H7 (cell line): ENCODE measurements at regions not wholly inside any gene's neighbourhood (a gene's known extent, or its start where the extent isn't known, plus 50 kb on each side); places are given as distances from the start of the nearest gene placed in this dataset.
A peak's percentile ranks its signal among the peaks of the same experiment; 100 is the strongest.
"Not testable (repeated sequence)": the region's sequence is repeated elsewhere in the genome, so short reads cannot be mapped to it uniquely, and the experiment has no call there.

Experiments
- DNase-seq: peaks from one replicate; pipeline ENCODE4 v3.0.0; 2012
- H3K27me3 ChIP-seq: 2 replicates; pipeline ENCODE4 v1.6.0; 2011; ENCODE audit warnings: mild to moderate bottlenecking, low read length; ENCODE audit not compliant: control insufficient read depth, insufficient read depth
- H3K36me3 ChIP-seq: replicated peaks from 2 replicates; pipeline ENCODE4 v1.5.1; 2011; ENCODE audit warnings: low read length; ENCODE audit not compliant: control insufficient read depth, insufficient read depth
- H3K4me3 ChIP-seq: 2 replicates; pipeline ENCODE4 v1.5.1; 2011; ENCODE audit warnings: low read depth, mild to moderate bottlenecking, control low read depth, low read length, moderate library complexity; ENCODE audit not compliant: insufficient read depth

DNA sequence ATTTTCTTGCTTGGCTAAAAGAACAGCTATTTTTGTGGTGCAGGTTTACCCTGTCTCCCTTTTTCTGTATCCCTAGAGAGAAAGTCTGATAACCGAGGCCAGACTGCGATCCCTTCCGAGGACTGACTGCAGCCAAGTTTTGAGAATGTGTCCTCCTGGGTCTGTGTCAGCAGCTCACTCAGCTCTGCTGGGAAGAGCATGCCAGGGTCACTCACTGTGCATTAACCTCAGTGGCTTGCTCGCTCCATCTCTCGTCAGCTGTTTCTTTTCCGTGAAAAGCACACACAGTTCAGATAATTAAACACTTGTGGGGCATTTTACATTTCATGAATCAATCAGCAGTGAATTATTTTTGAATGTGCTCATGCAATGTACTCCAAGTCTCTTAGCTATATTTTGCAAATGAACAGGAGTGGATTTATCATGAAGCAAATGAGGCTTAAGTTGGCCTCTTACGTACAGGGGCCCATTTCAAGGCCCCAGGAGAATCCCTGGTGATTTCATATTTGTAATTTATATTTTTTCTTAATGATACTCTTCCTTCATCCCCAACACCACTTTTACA, 252.1 kb downstream of the SMARCA2 start:
- Histone ChIP-seq H3K27me3 (no peaks in the 10 kb centered on the region), H3K4me3 (no peak overlapping the region), H3K36me3 (no peaks in the 10 kb centered on the region)
- no peak for DNase-seq

DNA sequence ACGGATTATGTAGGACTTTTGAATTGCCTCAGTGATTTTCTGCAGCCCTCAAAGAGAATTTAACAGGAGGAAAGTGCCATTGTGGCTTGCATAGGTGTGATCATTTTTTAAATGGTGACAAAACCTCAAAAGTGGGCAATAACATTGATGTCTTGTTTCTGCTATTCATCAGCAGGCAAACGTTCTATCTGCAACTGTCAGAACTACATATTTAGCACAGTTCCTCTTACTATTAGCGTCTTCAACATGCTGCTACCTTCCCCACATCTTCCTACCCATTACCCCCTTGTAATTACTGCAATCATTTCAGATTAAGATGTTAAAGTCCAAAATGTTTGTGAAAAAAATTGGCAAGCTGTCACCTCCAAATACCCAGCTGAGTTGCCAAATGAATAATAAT, 254.6 kb downstream of the SMARCA2 start:
- no peaks in the 10 kb centered on the region for H3K27me3 ChIP-seq
- H3K36me3 ChIP-seq, result no peaks in the 10 kb centered on the region
- no peak overlapping the region for H3K4me3 ChIP-seq
- no peak for DNase-seq

DNA sequence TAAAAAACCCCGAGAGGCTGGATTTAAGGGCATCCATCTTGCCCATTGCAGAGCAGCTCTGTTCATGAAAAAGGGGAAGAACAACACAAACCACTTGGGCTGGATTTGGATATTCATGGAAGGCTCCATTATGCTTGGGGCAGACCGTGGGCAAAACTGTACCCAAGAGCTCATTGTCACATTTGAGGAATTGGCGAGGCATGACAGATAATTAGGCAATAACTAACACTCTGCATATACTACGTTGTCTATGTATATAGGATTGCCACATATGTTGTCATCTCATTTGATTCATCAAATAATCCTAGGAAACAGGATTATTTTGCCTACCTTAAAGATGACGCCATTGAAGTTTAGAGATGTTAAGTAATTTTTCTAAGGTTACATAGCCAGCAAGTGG, 255.4 kb downstream of the SMARCA2 start:
- no peaks in the 10 kb centered on the region for H3K27me3 ChIP-seq
- no peaks in the 10 kb centered on the region for H3K36me3 ChIP-seq
- no peak overlapping the region for H3K4me3 ChIP-seq
- DNase-seq, result no peak

DNA sequence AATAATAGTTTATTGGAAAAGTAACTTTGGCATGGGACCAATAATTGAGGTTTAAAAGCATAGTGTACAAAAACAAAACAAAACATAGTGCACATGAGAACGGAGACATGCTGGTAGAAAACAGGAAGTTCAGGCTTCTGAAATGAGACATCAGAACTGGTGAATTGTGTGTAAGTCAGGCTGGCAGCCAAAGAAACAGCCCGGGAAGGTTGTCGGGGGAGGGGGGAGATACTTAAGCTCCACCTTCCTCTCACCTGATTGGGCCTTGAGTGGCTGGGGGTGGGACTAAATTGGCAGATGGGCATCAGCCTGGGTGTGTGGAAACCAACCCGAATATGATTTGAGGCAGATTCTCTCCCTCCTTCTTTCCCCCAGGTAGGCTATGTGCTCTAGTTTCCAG, 256.3 kb downstream of the SMARCA2 start:
- Histone ChIP-seq H3K4me3 (no peak overlapping the region), H3K27me3 (no peaks in the 10 kb centered on the region), H3K36me3 (no peaks in the 10 kb centered on the region)
- peak; percentile 63 for DNase-seq

DNA sequence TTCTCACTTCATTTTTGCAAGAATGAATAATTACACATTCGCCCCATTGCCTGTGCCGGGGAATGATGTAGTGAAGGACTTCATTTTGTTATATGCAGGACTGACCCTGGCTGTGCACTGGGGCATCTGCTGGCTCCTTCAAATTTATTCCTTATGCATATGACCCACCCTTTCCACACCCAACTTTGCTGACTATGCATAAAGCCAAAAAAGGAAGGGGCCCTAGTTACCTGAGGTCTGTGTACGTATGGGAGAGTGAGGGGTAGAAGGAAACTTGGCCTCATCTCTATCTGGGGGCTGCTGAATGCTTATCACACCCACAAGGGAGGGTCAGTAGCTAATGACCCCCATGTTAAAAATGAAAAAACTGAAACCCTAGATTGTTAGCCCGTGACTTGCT, 259.6 kb downstream of the SMARCA2 start:
- H3K27me3 ChIP-seq, result no peaks in the 10 kb centered on the region
- H3K36me3 ChIP-seq, result no peaks in the 10 kb centered on the region; the same call in 1 of the 2 replicates
- no peak overlapping the region for H3K4me3 ChIP-seq
- no peak for DNase-seq

DNA sequence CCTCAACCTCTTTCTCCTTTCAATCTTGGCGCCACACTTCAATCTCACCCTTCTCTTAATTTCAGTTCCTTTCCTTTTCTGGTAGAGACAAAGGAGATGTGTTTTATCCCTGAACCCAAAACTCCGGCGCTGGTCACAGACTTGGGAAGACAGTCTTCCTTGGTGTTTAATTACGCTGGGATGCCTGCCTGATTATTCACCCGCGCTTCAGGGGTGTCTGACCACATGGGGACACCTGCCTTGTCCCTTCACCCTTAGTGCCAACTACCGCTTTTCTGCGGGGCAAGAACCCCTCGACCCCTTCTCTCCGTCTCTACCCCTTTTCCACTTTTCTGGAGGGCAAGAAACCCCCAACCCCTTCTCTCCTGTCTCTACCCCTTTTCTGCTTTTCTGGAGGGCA, 261.1 kb downstream of the SMARCA2 start:
- Histone ChIP-seq H3K4me3 (peak overlapping the region; percentile 81), H3K27me3 (no peaks in the 10 kb centered on the region), H3K36me3 (no peaks in the 10 kb centered on the region; the same call in 1 of the 2 replicates)
- DNase-seq, result no peak

DNA sequence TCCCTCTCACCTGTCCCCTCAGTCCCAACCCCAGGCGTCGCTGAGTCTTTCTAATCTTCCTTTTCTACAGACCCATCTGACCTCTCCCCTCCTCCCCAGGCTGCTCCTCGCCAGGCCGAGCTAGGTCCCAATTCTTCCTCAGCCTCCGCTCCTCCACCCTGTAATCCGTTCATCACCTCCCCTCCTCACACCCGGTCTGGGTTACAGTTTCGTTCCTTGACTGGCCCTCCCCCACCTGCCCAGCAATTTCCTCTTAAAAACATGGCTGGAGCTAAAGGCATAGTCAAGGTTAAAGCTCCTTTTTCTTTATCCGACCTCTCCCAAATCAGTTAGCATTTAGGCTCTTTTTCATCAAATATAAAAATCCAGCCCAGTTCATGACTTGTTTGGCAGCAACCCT, 262.0 kb downstream of the SMARCA2 start:
- peak overlapping the region; percentile 81 for H3K4me3 ChIP-seq
- not testable (repeated sequence) for H3K27me3 ChIP-seq, DNase-seq, H3K36me3 ChIP-seq

DNA sequence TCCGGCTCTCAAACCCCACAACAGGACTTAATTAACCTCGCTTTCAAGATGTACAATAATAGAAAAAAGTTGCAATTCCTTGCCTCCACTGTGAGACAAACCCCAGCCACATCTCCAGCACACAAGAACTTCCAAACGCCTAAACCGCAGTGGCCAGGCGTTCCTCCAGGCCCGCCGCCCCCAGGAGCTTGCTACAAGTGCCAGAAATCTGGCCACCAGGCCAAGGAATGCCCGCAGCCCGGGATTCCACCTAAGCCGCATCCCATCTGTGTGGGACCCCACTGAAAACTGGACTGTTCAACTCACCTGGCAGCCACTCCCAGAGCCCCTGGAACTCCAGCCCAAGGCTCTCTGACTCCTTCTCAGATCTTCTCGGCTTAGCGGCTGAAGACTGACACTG, 262.5 kb downstream of the SMARCA2 start:
- not testable (repeated sequence) for DNase-seq, H3K36me3 ChIP-seq, H3K27me3 ChIP-seq
- peak overlapping the region; percentile 81 for H3K4me3 ChIP-seq

DNA sequence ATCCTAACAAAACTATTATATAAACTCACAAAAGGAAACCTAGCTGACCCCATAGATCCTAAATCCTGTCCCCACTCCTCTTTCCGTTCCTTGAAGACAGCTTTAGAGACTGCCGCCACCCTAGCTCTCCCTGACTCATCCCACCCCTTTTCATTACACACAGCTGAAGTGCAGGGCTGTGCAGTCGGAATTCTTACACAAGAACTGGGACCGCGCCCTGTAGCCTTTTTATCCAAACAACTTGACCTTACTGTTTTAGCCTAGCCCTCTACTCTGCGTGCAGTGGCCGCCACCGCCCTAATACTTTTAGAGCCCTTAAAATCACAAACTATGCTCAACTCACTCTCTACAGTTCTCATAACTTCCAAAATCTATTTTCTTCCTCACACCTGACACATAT, 264.0 kb downstream of the SMARCA2 start:
- not testable (repeated sequence) for H3K36me3 ChIP-seq, DNase-seq, H3K27me3 ChIP-seq
- H3K4me3 ChIP-seq, result peak overlapping the region; percentile 81

DNA sequence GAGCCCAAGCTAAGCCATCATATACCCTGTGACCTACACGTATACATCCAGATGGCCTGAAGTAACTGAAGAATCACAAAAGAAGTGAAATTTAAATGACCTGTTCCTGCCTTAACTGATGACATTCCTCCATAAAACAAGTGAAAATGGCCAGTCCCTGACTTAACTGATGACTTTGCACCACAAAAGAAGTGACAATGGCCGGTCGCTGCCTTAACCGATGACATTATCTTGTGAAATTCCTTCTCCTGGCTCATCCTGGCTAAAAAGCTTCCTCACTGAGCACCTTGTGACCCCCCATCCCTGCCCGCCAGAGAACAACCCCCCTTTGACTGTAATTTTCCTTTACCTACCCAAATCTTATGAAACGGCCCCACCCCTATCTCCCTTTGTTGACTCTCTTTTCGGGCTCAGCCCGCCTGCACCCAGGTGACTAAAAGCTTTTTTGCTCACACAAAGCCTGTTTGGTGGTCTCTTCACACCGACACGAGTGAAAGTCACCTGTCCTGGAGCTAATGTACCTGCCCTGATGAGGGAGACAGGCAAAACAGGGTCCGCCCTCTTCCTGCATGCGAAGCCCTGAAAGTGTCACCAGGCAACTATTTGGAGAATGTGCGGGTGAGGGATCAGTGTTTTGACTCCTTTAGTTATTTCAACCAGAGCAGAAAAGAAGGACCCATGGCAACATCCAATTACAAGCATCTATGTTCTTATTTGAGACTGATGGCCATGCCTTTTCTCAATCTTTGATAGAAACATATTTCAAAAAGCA, 266.1 kb downstream of the SMARCA2 start:
- H3K4me3 ChIP-seq, result peak overlapping the region; percentile 0; the same call in 1 of the 2 replicates
- H3K27me3 ChIP-seq, result no peaks in the 10 kb centered on the region
- peaks cover 2% of the 10 kb centered on the region for H3K36me3 ChIP-seq
- peak; percentile 74 for DNase-seq

DNA sequence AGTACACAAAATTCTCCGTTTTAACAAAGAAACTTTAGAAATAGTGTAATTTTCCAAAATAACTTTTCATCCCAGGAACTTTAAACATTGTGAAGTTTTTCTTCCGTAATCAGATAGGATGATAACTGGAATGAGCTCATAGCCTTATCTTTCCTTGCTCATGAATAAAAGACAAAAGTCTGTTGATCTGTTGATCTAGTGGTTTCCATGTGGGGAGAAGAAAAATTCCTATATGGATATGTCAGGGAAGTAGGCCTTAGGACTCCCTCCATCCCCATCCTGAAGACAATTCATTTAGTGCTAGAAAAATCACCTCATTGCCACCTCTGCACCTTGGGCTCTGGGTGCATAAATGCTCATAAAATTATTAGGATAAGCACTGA, 266.6 kb downstream of the SMARCA2 start:
- Histone ChIP-seq H3K36me3 (peaks cover 5% of the 10 kb centered on the region), H3K27me3 (no peaks in the 10 kb centered on the region), H3K4me3 (peak overlapping the region; percentile 0; the same call in 1 of the 2 replicates)
- no peak for DNase-seq

DNA sequence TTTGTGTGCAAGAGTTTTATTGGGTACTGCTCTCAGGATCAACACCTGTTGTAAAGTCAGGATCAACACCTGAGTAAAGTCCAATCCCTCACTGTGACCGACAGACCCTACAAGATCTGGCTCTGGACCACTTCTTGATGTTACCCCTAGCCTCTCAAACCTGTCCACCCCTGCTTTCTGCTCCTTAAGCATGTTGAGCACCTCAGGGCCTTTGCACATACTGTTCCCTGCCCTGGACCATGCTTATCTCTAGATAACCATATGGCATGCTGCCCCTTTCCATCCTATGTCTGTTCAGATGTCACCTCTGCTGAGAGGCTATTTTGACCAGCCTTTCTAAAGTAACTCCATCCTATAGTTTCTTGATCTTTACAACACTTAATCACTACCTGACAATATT, 269.6 kb downstream of the SMARCA2 start:
- Histone ChIP-seq H3K27me3 (no peaks in the 10 kb centered on the region), H3K4me3 (no peak overlapping the region), H3K36me3 (peaks cover 14% of the 10 kb centered on the region)
- no peak for DNase-seq

DNA sequence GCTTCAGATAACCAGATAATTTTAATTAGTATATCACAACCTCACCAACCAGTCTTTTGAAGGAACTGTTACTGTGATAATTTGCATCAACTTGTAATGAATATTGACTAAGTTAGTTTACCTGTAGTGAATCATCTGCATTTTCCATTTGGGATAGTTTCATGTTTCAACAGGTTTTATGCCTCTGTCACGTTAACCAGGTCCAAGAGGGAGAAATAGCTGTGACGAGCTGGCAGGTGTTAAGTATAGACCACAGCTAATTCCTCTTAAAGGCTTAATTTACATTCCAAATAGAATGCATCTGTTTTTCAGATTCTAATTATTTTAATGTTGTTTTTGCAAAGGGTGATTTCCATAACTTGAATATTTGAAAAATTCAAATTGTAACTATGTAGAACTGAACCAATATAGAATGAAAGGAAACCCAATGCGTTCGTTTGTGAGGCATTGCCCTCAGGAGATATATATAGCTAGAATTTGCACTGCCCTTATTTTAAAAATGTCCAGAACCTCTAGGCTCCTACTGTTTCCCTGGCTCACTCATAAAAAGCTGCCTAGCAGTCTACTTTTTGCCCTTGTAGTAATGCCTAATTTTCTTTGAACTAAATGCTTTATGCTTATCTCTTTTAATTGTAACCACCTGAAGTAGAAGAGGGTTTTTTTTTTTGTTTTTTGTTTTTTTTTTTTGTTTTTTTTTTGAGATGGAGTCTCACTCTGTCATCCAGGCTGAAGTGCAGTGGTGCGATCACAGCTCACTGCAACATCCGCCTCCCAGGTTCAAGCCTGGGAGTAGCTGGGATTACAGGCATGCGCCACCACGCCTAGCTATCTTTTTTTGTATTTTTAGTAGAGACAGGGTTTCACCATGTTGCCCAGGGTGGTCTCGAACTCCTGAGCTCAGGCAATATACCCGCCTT, 270.5 kb downstream of the SMARCA2 start:
- no peaks in the 10 kb centered on the region for H3K27me3 ChIP-seq
- H3K36me3 ChIP-seq, result peaks cover 14% of the 10 kb centered on the region
- no peak overlapping the region for H3K4me3 ChIP-seq
- DNase-seq, result no peak

DNA sequence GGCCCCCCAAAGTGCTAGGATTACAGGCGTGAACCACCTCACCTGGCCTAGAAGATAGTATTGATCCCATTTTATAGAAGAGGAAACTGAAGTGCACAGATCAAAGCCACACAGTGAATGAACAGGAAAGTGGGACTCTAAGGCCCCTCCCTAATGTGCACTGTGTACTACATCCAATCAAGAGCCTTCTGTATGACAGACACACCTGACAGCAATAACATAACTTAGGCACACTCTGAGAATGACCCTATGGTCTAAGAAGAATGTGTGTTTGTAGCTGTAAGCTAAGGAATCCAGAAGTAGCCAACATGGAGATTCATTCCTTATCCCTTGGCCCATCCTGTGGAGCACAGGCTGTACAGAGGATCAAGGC, 271.2 kb downstream of the SMARCA2 start:
- DNase-seq, result no peak
- Histone ChIP-seq H3K36me3 (peaks cover 14% of the 10 kb centered on the region), H3K27me3 (no peaks in the 10 kb centered on the region), H3K4me3 (no peak overlapping the region)
